T-cell (primary cell): ENCODE measurements at regions not wholly inside any gene's neighbourhood (a gene's known extent, or its start where the extent isn't known, plus 50 kb on each side); places are given as distances from the start of the nearest gene placed in this dataset.
"Not testable (repeated sequence)": the region's sequence is repeated elsewhere in the genome, so short reads cannot be mapped to it uniquely, and the experiment has no call there.

Experiments
- ATAC-seq, 4 experiments: fragments of 200-7000 bp in 3 of 4; fragments of 150-1000 bp in 1 of 4; cut with Tn5 transposase; replicated peaks in 1 of 4; 1 replicate in 3 of 4; 2 replicates in 1 of 4; pipeline ENCODE4 v1.10.0; 2021; ENCODE audit warnings: moderate library complexity in 3 of 4, mild to moderate bottlenecking in 2 of 4, moderate number of reproducible peaks in 1 of 4
- CTCF ChIA-PET, 2 donors: fragments of 300-600 bp; sonication (Branson Sonifier 250); formaldehyde crosslinking; loops; one replicate each; lab custom pipeline; 2022; ENCODE audit warnings: antibody characterized with exemption in 2 of 2; lab: Charles Lee
- POLR2A ChIA-PET, 2 donors: fragments of 300-600 bp; sonication (Branson Sonifier 250); formaldehyde crosslinking; loops; one replicate each; lab custom pipeline; 2022; ENCODE audit warnings: antibody characterized with exemption in 2 of 2; lab: Charles Lee
- DNase-seq, 35 experiments: peaks; one replicate each; pipeline versions ENCODE4 v3.0.0 to v3.0.0-alpha.2; 2013 to 2023
- H3K27ac ChIP-seq: one replicate; pipeline ENCODE4 v1.5.1; 2013; ENCODE audit warnings: low read length
- H3K27me3 ChIP-seq, 2 experiments: replicated peaks in 1 of 2; 1 replicate in 1 of 2; 2 replicates in 1 of 2; pipeline versions ENCODE4 v1.6.1 to v1.7.0; 2013; ENCODE audit warnings: low read length in 1 of 2, mixed read lengths in 1 of 2; ENCODE audit not compliant: control insufficient read depth in 2 of 2, insufficient read depth in 2 of 2; ENCODE audit errors: extremely low read depth in 1 of 2
- H3K36me3 ChIP-seq, 2 donors: 1 replicate in 1 of 2; 2 replicates in 1 of 2; pipeline versions ENCODE4 v1.6.1 to v1.7.0; 2013; ENCODE audit warnings: low read length in 1 of 2; ENCODE audit not compliant: control insufficient read depth in 2 of 2, insufficient read depth in 1 of 2; ENCODE audit errors: extremely low read depth in 1 of 2
- H3K4me1 ChIP-seq, 2 experiments: 1 replicate in 1 of 2; 2 replicates in 1 of 2; pipeline versions ENCODE4 v1.6.1 to v1.7.0; 2013; ENCODE audit warnings: low read length in 2 of 2, mixed read lengths in 1 of 2; ENCODE audit not compliant: insufficient read depth in 2 of 2, control insufficient read depth in 1 of 2; ENCODE audit errors: extremely low read depth in 1 of 2
- H3K4me3 ChIP-seq, 2 donors: 1 replicate in 1 of 2; 2 replicates in 1 of 2; pipeline versions ENCODE4 v1.5.1 to v1.7.0; 2013; ENCODE audit warnings: mild to moderate bottlenecking in 2 of 2, low read length in 1 of 2, moderate library complexity in 1 of 2; ENCODE audit not compliant: control insufficient read depth in 1 of 2; ENCODE audit errors: extremely low read depth in 1 of 2
- H3K9me3 ChIP-seq: 2 replicates; pipeline ENCODE4 v1.7.0; 2013
- H3K27ac Mint-ChIP-seq, 2 donors: one replicate each; pipeline ENCODE4 v1.8.0; 2020 to 2021; ENCODE audit warnings: mild to moderate bottlenecking in 2 of 2, mixed read lengths in 2 of 2
- H3K27me3 Mint-ChIP-seq, 2 donors: one replicate each; pipeline ENCODE4 v1.8.0; 2021 to 2022; ENCODE audit warnings: mixed read lengths in 2 of 2
- H3K36me3 Mint-ChIP-seq: one replicate; pipeline ENCODE4 v1.8.0; 2021; ENCODE audit warnings: mixed read lengths
- H3K4me1 Mint-ChIP-seq, 3 donors: one replicate each; pipeline ENCODE4 v1.8.0; 2020 to 2022; ENCODE audit warnings: mixed read lengths in 3 of 3, mild to moderate bottlenecking in 1 of 3
- H3K4me3 Mint-ChIP-seq, 3 donors: one replicate each; pipeline ENCODE4 v1.8.0; 2020 to 2022; ENCODE audit warnings: mild to moderate bottlenecking in 3 of 3, mixed read lengths in 3 of 3, moderate library complexity in 3 of 3
- H3K9me3 Mint-ChIP-seq, 3 donors: one replicate each; pipeline ENCODE4 v1.8.0; 2020 to 2022; ENCODE audit warnings: mixed read lengths in 3 of 3
- WGBS: methylation state at CpG from one replicate; pipeline ENCODE4 v1.1.5; 2013; ENCODE audit warnings: missing lambda C conversion rate; ENCODE audit not compliant: insufficient coverage; 5-methylcytosine and 5-hydroxymethylcytosine counted together

DNA sequence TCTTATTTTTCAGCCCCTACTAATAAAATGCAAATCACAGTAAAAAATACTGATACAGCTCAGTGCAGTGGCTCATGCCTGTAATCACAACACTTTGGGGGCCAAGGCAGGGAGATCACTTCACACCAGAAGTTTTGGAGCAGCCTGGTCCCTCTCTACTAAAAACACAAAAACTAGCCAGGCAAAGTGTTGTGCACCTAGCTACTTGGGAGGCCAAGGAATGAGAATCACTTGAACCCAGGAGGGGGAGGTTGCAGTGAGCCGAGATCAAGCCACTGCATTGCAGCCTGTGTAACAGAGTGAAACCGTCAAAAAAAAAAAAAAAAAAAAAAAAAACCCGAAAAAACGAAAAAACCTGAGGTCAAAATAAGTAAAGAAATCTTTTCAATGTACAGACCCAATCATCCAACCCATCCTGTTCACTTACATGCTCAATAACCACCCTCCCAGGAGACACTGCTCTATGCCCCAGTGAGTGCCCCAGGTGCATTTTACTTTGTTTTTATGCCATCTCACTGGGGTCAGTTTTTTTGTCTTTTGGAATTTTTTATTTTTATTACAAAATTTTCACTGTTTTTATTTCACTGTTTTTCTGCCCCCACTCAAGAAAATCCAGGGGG, 107.0 kb downstream of the ZNF486 start:
- ATAC-seq (no peak), DNase-seq (no peak)
- no peaks in the 10 kb centered on the region for H3K4me1 ChIP-seq
- Mint-ChIP-seq H3K9me3 (no peaks in the 10 kb centered on the region), H3K27me3 (peaks cover 0 to 1% of the 10 kb centered on the region in 2 donors), H3K4me1 (no peaks in the 10 kb centered on the region), H3K27ac (no peak overlapping the region), H3K4me3 (no peak overlapping the region), H3K36me3 (no peaks in the 10 kb centered on the region)
- no peak overlapping the region for H3K4me3 ChIP-seq
- WGBS, result no CpG with 5 or more reads among the region's 4 CpGs
- H3K36me3 ChIP-seq, result no peaks in the 10 kb centered on the region
- CTCF ChIA-PET, result no interaction called here
- H3K9me3 ChIP-seq, result no peaks in the 10 kb centered on the region
- peaks cover 0 to 6% of the 10 kb centered on the region in 2 experiments for H3K27me3 ChIP-seq
- no peak overlapping the region for H3K27ac ChIP-seq
- POLR2A ChIA-PET, result no interaction called here

DNA sequence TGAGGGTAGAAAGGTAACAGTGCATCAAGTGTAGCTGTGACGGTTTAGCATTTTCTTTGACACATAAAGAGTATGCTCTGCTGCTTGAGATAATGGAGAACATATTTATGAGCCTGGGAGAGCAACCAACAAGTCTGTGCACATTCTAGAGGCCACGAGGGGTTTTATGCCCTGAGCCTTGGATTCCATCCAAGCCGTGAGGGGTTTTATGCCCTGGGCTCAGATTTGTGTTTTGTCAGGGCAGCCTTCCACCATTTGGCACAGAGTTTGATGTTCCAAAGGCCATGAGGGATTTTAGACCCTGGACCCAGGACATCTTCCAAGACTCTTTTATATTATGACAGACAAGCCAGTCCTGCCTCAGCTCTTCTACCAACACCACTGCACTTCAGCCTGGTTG, 106.4 kb downstream of the ZNF486 start:
- Mint-ChIP-seq H3K27me3 (peaks cover 0 to 1% of the 10 kb centered on the region in 2 donors), H3K36me3 (no peaks in the 10 kb centered on the region), H3K4me3 (no peak overlapping the region), H3K27ac (no peak overlapping the region), H3K9me3 (no peaks in the 10 kb centered on the region), H3K4me1 (no peaks in the 10 kb centered on the region)
- Histone ChIP-seq H3K4me3 (no peak overlapping the region), H3K9me3 (no peaks in the 10 kb centered on the region), H3K27ac (no peak overlapping the region), H3K27me3 (peaks cover 0 to 6% of the 10 kb centered on the region in 2 experiments), H3K4me1 (no peaks in the 10 kb centered on the region), H3K36me3 (no peaks in the 10 kb centered on the region)
- ChIA-PET CTCF (no interaction called here), POLR2A (no interaction called here)
- ATAC-seq, result no peak
- WGBS, result 66% methylated on average over 2 of the region's 3 CpGs
- DNase-seq, result no peak

DNA sequence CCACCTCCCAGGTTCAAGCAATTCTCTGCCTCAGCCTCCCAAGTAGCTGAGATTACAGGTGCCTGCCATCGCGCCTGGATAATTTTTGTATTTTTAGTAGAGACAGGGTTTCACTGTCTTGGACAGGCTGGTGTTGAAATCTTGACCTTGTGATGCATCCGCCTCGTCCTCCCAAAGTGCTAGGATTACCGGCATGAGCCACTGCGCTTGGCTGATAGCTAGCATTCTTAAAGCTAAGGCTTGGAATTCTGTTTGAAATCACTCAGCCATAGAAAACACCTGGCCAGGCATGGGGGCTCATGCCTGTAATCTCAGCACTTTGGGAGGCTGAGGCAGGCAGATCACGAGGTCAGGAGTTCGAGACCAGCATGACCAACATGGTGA, 105.6 kb downstream of the ZNF486 start:
- H3K9me3 Mint-ChIP-seq, ATAC-seq, H3K4me3 Mint-ChIP-seq, H3K27ac Mint-ChIP-seq, POLR2A ChIA-PET, DNase-seq, H3K27me3 Mint-ChIP-seq, H3K4me3 ChIP-seq, H3K9me3 ChIP-seq, H3K4me1 Mint-ChIP-seq, H3K36me3 Mint-ChIP-seq, H3K4me1 ChIP-seq, H3K27me3 ChIP-seq, H3K36me3 ChIP-seq, H3K27ac ChIP-seq: not testable (repeated sequence)
- 87% methylated on average over 7 of the region's 8 CpGs for WGBS
- CTCF ChIA-PET, result interaction anchor here in 1 of 2 donors (0.6 kb wide), 1 partner anchor 10 kb away, joined by 4 read pairs; no protein-coding TSS in a partner anchor

DNA sequence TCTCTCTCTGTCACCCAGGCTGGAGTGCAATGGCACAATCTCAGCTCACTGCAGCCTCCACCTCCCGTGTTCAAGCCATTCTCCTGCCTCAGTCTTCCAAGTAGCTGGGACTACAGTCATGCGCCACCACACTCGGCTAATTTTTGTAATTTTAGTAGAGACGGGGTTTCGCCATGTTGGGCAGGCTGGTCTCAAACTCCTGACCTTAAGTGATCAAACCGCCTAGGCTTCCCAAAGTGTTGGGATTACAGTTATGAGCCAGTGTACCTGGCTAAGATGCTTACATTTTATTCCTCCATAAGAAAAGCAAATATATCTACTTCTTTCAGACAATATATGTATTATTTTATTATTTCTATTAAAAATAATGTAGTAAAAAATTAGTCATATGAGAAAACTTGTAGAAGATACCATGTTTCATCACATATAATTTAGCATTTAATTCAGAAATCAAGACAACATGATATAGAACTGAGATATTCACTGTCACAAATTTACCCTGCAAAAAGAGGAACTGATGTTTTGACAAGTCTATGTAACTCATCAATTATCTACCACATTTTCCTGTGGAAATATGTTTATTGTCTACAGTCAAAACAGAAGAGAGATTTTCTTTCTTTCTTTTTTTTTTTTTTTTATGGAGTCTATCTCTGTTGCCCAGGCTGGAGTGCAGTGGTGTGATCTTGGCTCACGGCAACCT, 105.1 kb downstream of the ZNF486 start:
- H3K27me3 ChIP-seq, H3K9me3 Mint-ChIP-seq, H3K4me3 Mint-ChIP-seq, H3K27ac Mint-ChIP-seq, H3K27ac ChIP-seq, H3K4me3 ChIP-seq, DNase-seq, H3K27me3 Mint-ChIP-seq, H3K4me1 ChIP-seq, ATAC-seq, H3K36me3 Mint-ChIP-seq, H3K36me3 ChIP-seq, H3K4me1 Mint-ChIP-seq, CTCF ChIA-PET, H3K9me3 ChIP-seq, POLR2A ChIA-PET: not testable (repeated sequence)
- no CpG with 5 or more reads among the region's 7 CpGs for WGBS

DNA sequence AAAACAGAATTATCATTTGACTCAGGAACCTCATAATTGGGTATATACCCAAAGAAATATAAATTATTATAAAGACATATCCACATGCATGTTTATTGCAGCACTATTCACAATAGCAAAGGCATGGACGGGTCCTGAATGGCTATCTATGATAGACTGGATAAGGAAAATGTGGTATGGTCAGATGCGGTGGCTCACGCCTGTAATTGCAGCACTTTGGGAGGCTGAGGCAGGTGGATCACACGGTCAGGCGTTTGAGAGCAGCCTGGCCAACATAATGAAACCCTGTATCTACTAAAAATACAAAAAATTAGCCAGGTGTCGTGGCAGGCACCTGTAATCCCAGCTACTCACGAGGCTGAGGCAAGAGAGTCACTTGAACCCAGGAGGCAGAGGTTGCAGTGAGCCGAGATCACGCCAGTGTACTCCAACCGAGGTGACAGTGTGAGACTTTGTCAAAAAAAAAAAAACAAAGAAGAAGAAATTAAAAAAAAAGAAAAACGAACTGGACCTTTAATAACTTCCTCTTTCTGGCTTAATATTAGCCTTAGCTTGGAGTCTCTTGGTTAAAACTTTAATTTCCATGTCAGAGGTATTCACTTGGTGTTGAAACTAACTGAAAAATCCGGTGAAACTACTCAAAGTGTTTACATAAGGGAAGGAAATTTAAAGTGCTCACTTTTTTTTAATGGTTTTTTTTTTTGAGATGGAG, 104.4 kb downstream of the ZNF486 start:
- Histone ChIP-seq H3K36me3 (no peaks in the 10 kb centered on the region), H3K27me3 (peaks cover 0 to 6% of the 10 kb centered on the region in 2 experiments), H3K4me3 (no peak overlapping the region), H3K4me1 (no peaks in the 10 kb centered on the region), H3K27ac (no peak overlapping the region), H3K9me3 (no peaks in the 10 kb centered on the region)
- POLR2A ChIA-PET, result no interaction called here
- Mint-ChIP-seq H3K4me3 (no peak overlapping the region), H3K27me3 (no peaks in the 10 kb centered on the region), H3K36me3 (no peaks in the 10 kb centered on the region), H3K4me1 (no peaks in the 10 kb centered on the region), H3K9me3 (no peaks in the 10 kb centered on the region), H3K27ac (no peak overlapping the region)
- CTCF ChIA-PET, result interaction anchor here in 1 of 2 donors (0.7 kb wide), 1 partner anchor 18 kb away, joined by 4 read pairs; no protein-coding TSS in a partner anchor
- no peak for DNase-seq
- no peak for ATAC-seq
- 54% methylated on average over 4 of the region's 12 CpGs for WGBS

DNA sequence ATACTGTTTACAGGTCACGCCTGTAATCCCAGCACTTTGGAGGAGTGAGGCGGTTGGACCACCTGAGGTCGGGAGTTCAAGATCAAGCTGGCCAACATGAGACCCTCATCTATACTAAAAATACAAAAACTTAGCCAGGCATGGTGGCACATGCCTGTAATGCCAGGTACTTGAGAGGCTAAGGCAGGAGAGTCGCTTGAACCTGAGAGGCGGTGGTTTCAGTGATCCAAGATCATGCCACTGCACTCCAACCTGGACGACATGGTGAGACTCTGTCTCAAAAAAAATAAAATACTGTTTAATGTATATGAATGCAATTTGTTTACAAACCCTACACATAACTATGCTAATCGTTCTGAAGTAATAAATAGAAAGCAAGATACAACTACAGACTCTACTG, 102.4 kb downstream of the ZNF486 start:
- CTCF ChIA-PET, result no interaction called here
- H3K9me3 Mint-ChIP-seq, result no peaks in the 10 kb centered on the region
- H3K4me1 Mint-ChIP-seq, result no peaks in the 10 kb centered on the region
- no peak overlapping the region for H3K4me3 Mint-ChIP-seq
- Histone ChIP-seq H3K4me1 (no peaks in the 10 kb centered on the region), H3K36me3 (no peaks in the 10 kb centered on the region), H3K4me3 (no peak overlapping the region), H3K27ac (no peak overlapping the region), H3K27me3 (peaks cover 0 to 6% of the 10 kb centered on the region in 2 experiments), H3K9me3 (no peaks in the 10 kb centered on the region)
- DNase-seq (no peak), ATAC-seq (no peak)
- no CpG with 5 or more reads among the region's 7 CpGs for WGBS
- H3K27ac Mint-ChIP-seq, result no peak overlapping the region
- no peaks in the 10 kb centered on the region for H3K36me3 Mint-ChIP-seq
- H3K27me3 Mint-ChIP-seq, result no peaks in the 10 kb centered on the region
- POLR2A ChIA-PET, result no interaction called here
